ENCODE measurements at regions not wholly inside any gene's neighbourhood (a gene's known extent, or its start where the extent isn't known, plus 50 kb on each side); places are given as distances from the start of the nearest gene placed in this dataset.
"Not testable (repeated sequence)": the region's sequence is repeated elsewhere in the genome, so short reads cannot be mapped to it uniquely, and the experiment has no call there.

GRCh38 chr1:14163246-14163645, 435.2 kb upstream of the KAZN start:
- Histone ChIP-seq H3K27ac (no peak overlapping the region), H3K36me3 (no peaks in the 10 kb centered on the region), H3K4me1 (ENCODE audit: control insufficient read depth in 1 of 2, low read depth in 2 of 2) (no peaks in the 10 kb centered on the region), H3K9me3 (no peaks in the 10 kb centered on the region), H3K4me3 (no peak overlapping the region), H3K27me3 (replicated peaks; ENCODE audit: insufficient read depth) (no peaks in the 10 kb centered on the region)
- DNase-seq (ENCODE audit: low spot score) (no peak), ATAC-seq (ENCODE audit: insufficient number of reproducible peaks, low FRiP score, low read depth) (no peak)
- TF ChIP-seq CTCF (IDR thresholded peaks at IDR 0.05) = no peak

GRCh38 chr1:14165371-14165801, 433.1 kb upstream of the KAZN start:
- no peak for DNase-seq (ENCODE audit: low spot score)
- Histone ChIP-seq H3K36me3 (no peaks in the 10 kb centered on the region), H3K4me3 (no peak overlapping the region), H3K4me1 (ENCODE audit: control insufficient read depth in 1 of 2, low read depth in 2 of 2) (no peaks in the 10 kb centered on the region), H3K9me3 (no peaks in the 10 kb centered on the region), H3K27me3 (replicated peaks; ENCODE audit: insufficient read depth) (no peaks in the 10 kb centered on the region), H3K27ac (no peak overlapping the region)
- no peak for TF ChIP-seq CTCF (IDR thresholded peaks at IDR 0.05)
- ATAC-seq (ENCODE audit: insufficient number of reproducible peaks, low FRiP score, low read depth) = no peak

- Histone ChIP-seq H3K9me3 (no peaks in the 10 kb centered on the region), H3K27ac (no peak overlapping the region), H3K4me1 (ENCODE audit: control insufficient read depth in 1 of 2, low read depth in 2 of 2) (no peaks in the 10 kb centered on the region), H3K4me3 (no peak overlapping the region), H3K36me3 (no peaks in the 10 kb centered on the region), H3K27me3 (replicated peaks; ENCODE audit: insufficient read depth) (no peaks in the 10 kb centered on the region)
- DNase-seq (ENCODE audit: low spot score) (no peak), ATAC-seq (ENCODE audit: insufficient number of reproducible peaks, low FRiP score, low read depth) (no peak)
- TF ChIP-seq CTCF (IDR thresholded peaks at IDR 0.05) = no peak
These were observed 430.6 kb upstream of the KAZN start for GRCh38 chr1:14167884-14168283.

- no peaks in the 10 kb centered on the region for H3K36me3 ChIP-seq
- no peak overlapping the region for H3K27ac ChIP-seq
- ATAC-seq (ENCODE audit: insufficient number of reproducible peaks, low FRiP score, low read depth) (no peak), DNase-seq (ENCODE audit: low spot score) (no peak)
- H3K4me1 ChIP-seq (ENCODE audit: control insufficient read depth in 1 of 2, low read depth in 2 of 2) = no peaks in the 10 kb centered on the region
- H3K9me3 ChIP-seq = no peaks in the 10 kb centered on the region
- H3K4me3 ChIP-seq = no peak overlapping the region
- H3K27me3 ChIP-seq (replicated peaks; ENCODE audit: insufficient read depth) = no peaks in the 10 kb centered on the region
- no peak for TF ChIP-seq CTCF (IDR thresholded peaks at IDR 0.05)
These were observed 430.0 kb upstream of the KAZN start for GRCh38 chr1:14168326-14169063.

GRCh38 chr1:14173598-14173997, 424.9 kb upstream of the KAZN start:
- no peak for ATAC-seq (ENCODE audit: insufficient number of reproducible peaks, low FRiP score, low read depth)
- H3K27ac ChIP-seq = no peak overlapping the region
- no peaks in the 10 kb centered on the region for H3K4me1 ChIP-seq (ENCODE audit: control insufficient read depth in 1 of 2, low read depth in 2 of 2)
- no peaks in the 10 kb centered on the region for H3K9me3 ChIP-seq
- H3K36me3 ChIP-seq = no peaks in the 10 kb centered on the region
- no peak for DNase-seq (ENCODE audit: low spot score)
- no peak for TF ChIP-seq CTCF (IDR thresholded peaks at IDR 0.05)
- no peak overlapping the region for H3K4me3 ChIP-seq
- no peaks in the 10 kb centered on the region for H3K27me3 ChIP-seq (replicated peaks; ENCODE audit: insufficient read depth)

- H3K4me3 ChIP-seq; ATAC-seq (ENCODE audit: insufficient number of reproducible peaks, low FRiP score, low read depth); H3K27me3 ChIP-seq (replicated peaks; ENCODE audit: insufficient read depth); H3K36me3 ChIP-seq; H3K4me1 ChIP-seq (ENCODE audit: control insufficient read depth in 1 of 2, low read depth in 2 of 2); H3K27ac ChIP-seq; H3K9me3 ChIP-seq; DNase-seq (ENCODE audit: low spot score): not testable (repeated sequence)
These were observed 420.6 kb upstream of the KAZN start for GRCh38 chr1:14177866-14178265.
